Transverse colon (tissue), 3 donors: ENCODE measurements at regions not wholly inside any gene's neighbourhood (a gene's known extent, or its start where the extent isn't known, plus 50 kb on each side); places are given as distances from the start of the nearest gene placed in this dataset.

Source experiments
- CTCF ChIP-seq, 5 experiments: fragments of 200-600 bp in 3 of 5; fragments of 450-650 bp in 2 of 5; sonication (generic) in 3 of 5; IDR thresholded peaks; 1 replicate in 2 of 5; 2 replicates in 3 of 5; pipeline ENCODE4 v1.5.1; 2016 to 2017; ENCODE audit warnings: antibody characterized with exemption in 5 of 5, inconsistent platforms in 3 of 5, mild to moderate bottlenecking in 2 of 5, moderate library complexity in 1 of 5
- EP300 ChIP-seq: sonication (generic); formaldehyde crosslinking; IDR thresholded peaks from one replicate; pipeline ENCODE4 v1.6.1; 2017; ENCODE audit warnings: antibody characterized with exemption, low read depth
- POLR2A ChIP-seq: fragments of 450-650 bp; IDR thresholded peaks from one replicate; pipeline ENCODE4 v1.6.1; 2016; ENCODE audit warnings: antibody characterized with exemption, mild to moderate bottlenecking, moderate library complexity

DNA sequence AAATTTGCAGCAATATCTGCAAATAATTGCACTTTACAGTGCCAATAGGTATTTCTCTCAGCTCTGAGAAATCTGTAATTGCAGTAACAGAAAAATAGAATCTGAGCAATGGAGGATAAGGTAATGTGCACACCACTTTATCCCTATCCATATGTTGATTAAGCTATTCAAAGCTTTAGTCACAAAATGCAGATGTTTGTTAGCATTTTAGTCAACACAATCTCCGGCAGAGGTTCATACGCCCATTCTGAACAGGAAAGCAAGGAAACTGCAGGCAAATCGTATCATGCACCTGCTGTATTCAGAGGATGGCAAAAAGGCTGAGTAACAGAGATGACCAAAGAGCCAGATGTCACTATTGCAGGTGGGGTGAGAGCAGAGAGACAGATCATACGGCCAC is 566.2 kb upstream of the CDH2 start:
- no peak for TF ChIP-seq CTCF (IDR thresholded peaks at IDR 0.05)
- no peak for TF ChIP-seq POLR2A
- no peak for TF ChIP-seq EP300
